ENCODE measurements at regions not wholly inside any gene's neighbourhood (a gene's known extent, or its start where the extent isn't known, plus 50 kb on each side); places are given as distances from the start of the nearest gene placed in this dataset.

- Histone ChIP-seq H3K4me3 (replicated peaks in 1 of 2; ENCODE audit: low read depth in 1 of 2, low read length in 2 of 2) (no peak overlapping the region), H4K20me1 (ENCODE audit: insufficient read depth) (no peaks in the 10 kb centered on the region), H3K9me2 (ENCODE audit: insufficient read depth) (no peaks in the 10 kb centered on the region), H2AFZ (ENCODE audit: low read depth, low read length, poor library complexity, severe bottlenecking) (no peak overlapping the region), H3K27me3 (ENCODE audit: insufficient read depth, low read length) (no peaks in the 10 kb centered on the region), H3K27ac (ENCODE audit: low read depth, low read length) (no peak overlapping the region), H3K36me3 (ENCODE audit: control insufficient read depth in 1 of 2, insufficient read depth in 2 of 2, low read length in 2 of 2) (no peaks in the 10 kb centered on the region), H3K9ac (ENCODE audit: low read length) (no peak overlapping the region), H3K4me2 (ENCODE audit: low read length) (no peak overlapping the region), H3K79me2 (ENCODE audit: insufficient read depth, low read length) (no peaks in the 10 kb centered on the region), H3K9me3 (ENCODE audit: control insufficient read depth in 1 of 2, insufficient read depth in 1 of 2, low read depth in 1 of 2, low read length in 2 of 2) (no peaks in the 10 kb centered on the region), H3K4me1 (ENCODE audit: control insufficient read depth in 1 of 2, insufficient read depth in 2 of 2, low read length in 2 of 2) (no peaks in the 10 kb centered on the region)
- TF ChIP-seq FOSL1 (IDR thresholded peaks at IDR 0.05; ENCODE audit: low read depth): no peak
- TF ChIP-seq JUND (IDR thresholded peaks at IDR 0.05): no peak
- TF ChIP-seq, protein P1, sequence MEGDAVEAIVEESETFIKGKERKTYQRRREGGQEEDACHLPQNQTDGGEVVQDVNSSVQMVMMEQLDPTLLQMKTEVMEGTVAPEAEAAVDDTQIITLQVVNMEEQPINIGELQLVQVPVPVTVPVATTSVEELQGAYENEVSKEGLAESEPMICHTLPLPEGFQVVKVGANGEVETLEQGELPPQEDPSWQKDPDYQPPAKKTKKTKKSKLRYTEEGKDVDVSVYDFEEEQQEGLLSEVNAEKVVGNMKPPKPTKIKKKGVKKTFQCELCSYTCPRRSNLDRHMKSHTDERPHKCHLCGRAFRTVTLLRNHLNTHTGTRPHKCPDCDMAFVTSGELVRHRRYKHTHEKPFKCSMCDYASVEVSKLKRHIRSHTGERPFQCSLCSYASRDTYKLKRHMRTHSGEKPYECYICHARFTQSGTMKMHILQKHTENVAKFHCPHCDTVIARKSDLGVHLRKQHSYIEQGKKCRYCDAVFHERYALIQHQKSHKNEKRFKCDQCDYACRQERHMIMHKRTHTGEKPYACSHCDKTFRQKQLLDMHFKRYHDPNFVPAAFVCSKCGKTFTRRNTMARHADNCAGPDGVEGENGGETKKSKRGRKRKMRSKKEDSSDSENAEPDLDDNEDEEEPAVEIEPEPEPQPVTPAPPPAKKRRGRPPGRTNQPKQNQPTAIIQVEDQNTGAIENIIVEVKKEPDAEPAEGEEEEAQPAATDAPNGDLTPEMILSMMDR (IDR thresholded peaks at IDR 0.05 in 2 of 3, conservative IDR thresholded peaks at IDR 0.05 in 1 of 3; ENCODE audit: borderline replicate concordance in 1 of 3, insufficient read depth in 1 of 3, low read depth in 2 of 3, low read length in 2 of 3): no peak
- TF ChIP-seq EGR1 (IDR thresholded peaks at IDR 0.05; ENCODE audit: low read depth): no peak
- no peak for TF ChIP-seq SRF (IDR thresholded peaks at IDR 0.05; ENCODE audit: low read depth)
- no peak for TF ChIP-seq CBX3 (IDR thresholded peaks at IDR 0.05; ENCODE audit: low read depth)
- TF ChIP-seq CEBPB (IDR thresholded peaks at IDR 0.05; ENCODE audit: low read depth): no peak
- TF ChIP-seq ZFX (IDR thresholded peaks at IDR 0.05): no peak
- TF ChIP-seq POLR2AphosphoS5 (IDR thresholded peaks at IDR 0.05; ENCODE audit: low read depth, low read length): no peak
- TF ChIP-seq, protein P2, sequence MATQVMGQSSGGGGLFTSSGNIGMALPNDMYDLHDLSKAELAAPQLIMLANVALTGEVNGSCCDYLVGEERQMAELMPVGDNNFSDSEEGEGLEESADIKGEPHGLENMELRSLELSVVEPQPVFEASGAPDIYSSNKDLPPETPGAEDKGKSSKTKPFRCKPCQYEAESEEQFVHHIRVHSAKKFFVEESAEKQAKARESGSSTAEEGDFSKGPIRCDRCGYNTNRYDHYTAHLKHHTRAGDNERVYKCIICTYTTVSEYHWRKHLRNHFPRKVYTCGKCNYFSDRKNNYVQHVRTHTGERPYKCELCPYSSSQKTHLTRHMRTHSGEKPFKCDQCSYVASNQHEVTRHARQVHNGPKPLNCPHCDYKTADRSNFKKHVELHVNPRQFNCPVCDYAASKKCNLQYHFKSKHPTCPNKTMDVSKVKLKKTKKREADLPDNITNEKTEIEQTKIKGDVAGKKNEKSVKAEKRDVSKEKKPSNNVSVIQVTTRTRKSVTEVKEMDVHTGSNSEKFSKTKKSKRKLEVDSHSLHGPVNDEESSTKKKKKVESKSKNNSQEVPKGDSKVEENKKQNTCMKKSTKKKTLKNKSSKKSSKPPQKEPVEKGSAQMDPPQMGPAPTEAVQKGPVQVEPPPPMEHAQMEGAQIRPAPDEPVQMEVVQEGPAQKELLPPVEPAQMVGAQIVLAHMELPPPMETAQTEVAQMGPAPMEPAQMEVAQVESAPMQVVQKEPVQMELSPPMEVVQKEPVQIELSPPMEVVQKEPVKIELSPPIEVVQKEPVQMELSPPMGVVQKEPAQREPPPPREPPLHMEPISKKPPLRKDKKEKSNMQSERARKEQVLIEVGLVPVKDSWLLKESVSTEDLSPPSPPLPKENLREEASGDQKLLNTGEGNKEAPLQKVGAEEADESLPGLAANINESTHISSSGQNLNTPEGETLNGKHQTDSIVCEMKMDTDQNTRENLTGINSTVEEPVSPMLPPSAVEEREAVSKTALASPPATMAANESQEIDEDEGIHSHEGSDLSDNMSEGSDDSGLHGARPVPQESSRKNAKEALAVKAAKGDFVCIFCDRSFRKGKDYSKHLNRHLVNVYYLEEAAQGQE (IDR thresholded peaks at IDR 0.05; ENCODE audit: low read depth): no peak
- TF ChIP-seq EZH2 (IDR thresholded peaks at IDR 0.05): no peak
- TF ChIP-seq TCF7L2 (IDR thresholded peaks at IDR 0.05; ENCODE audit: borderline replicate concordance, extremely low read depth, insufficient read depth, insufficient read length): no peak
- TF ChIP-seq EZH2phosphoT487 (IDR thresholded peaks at IDR 0.05; ENCODE audit: borderline replicate concordance): no peak
- no peak for TF ChIP-seq YY1 (IDR thresholded peaks at IDR 0.05; ENCODE audit: extremely low read depth, insufficient replicate concordance, low read depth, low read length)
- TF ChIP-seq RAD21 (IDR thresholded peaks at IDR 0.05; ENCODE audit: low read depth): no peak
- TF ChIP-seq, protein P3, sequence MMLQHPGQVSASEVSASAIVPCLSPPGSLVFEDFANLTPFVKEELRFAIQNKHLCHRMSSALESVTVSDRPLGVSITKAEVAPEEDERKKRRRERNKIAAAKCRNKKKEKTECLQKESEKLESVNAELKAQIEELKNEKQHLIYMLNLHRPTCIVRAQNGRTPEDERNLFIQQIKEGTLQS (IDR thresholded peaks at IDR 0.05): no peak
- no peak for TF ChIP-seq ZBTB33 (IDR thresholded peaks at IDR 0.05; ENCODE audit: extremely low read depth, insufficient replicate concordance, low read length)
- no peak for TF ChIP-seq ZNF274 (IDR thresholded peaks at IDR 0.05; ENCODE audit: low read depth, low read length)
- TF ChIP-seq POLR2A (IDR thresholded peaks at IDR 0.05; ENCODE audit: borderline replicate concordance, extremely low read depth, insufficient read depth, insufficient read length): no peak
- no TSS peak for BruUV-seq (replicated peaks)
- ATAC-seq (no peak), DNase-seq (ENCODE audit: low read depth, low spot score) (no peak)
- POLR2A ChIA-PET: no interaction called here
- intact Hi-C loops (cut with micrococcal nuclease): no loop called here
- RAD21 ChIA-PET (ENCODE audit: low non-redundant PET in 1 of 2, low total read pairs in 2 of 2, uncharacterized antibody in 2 of 2, unreplicated experiment in 2 of 2): no interaction called here
- CTCF ChIA-PET: no interaction called here
These were observed 298.3 kb downstream of the RBM43 start for GRCh38 chr2:150963336-150963735.
